Lower lobe of right lung (tissue), 2 donors: ENCODE measurements at regions not wholly inside any gene's neighbourhood (a gene's known extent, or its start where the extent isn't known, plus 50 kb on each side); places are given as distances from the start of the nearest gene placed in this dataset.

ENCODE experiments used
- ATAC-seq, 2 donors: fragments of 200-7000 bp; cut with Tn5 transposase; one replicate each; pipeline ENCODE4 v1.9.1; 2020 to 2022; ENCODE audit warnings: mild to moderate bottlenecking in 2 of 2, moderate library complexity in 2 of 2
- DNase-seq: peaks from one replicate; pipeline ENCODE4 v3.0.0-alpha.2; 2020
- H3K27ac ChIP-seq: fragments of 200-600 bp; one replicate; pipeline ENCODE4 v1.8.0; 2022
- H3K27me3 ChIP-seq: fragments of 200-600 bp; one replicate; pipeline ENCODE4 v1.8.0; 2022; ENCODE audit warnings: low read depth
- H3K36me3 ChIP-seq: fragments of 200-600 bp; one replicate; pipeline ENCODE4 v1.8.0; 2022; ENCODE audit warnings: mild to moderate bottlenecking
- H3K4me1 ChIP-seq: fragments of 200-600 bp; one replicate; pipeline ENCODE4 v1.8.0; 2022
- H3K4me3 ChIP-seq: fragments of 200-600 bp; one replicate; pipeline ENCODE4 v1.8.0; 2022; ENCODE audit warnings: mild to moderate bottlenecking
- H3K9me3 ChIP-seq: fragments of 200-600 bp; one replicate; pipeline ENCODE4 v1.8.0; 2022
- CTCF ChIP-seq: fragments of 200-600 bp; IDR thresholded peaks from one replicate; pipeline ENCODE4 v1.8.0; 2022; ENCODE audit warnings: antibody characterized with exemption, mild to moderate bottlenecking
- intact Hi-C: fragments of 100-400 bp; cut with DNase I; formaldehyde crosslinking; loops from one replicate; pipeline ENCODE4 v1.11.0; 2022
- donor health status: DM: no; HTN: yes; CAD: no; lungs with severe emphysema.

GRCh38 chr16:66069587-66069986, 296.9 kb upstream of the CDH5 start:
- Histone ChIP-seq H3K4me1 (peaks cover 6% of the 10 kb centered on the region), H3K36me3 (no peaks in the 10 kb centered on the region), H3K4me3 (no peak overlapping the region), H3K27me3 (no peaks in the 10 kb centered on the region), H3K27ac (no peak overlapping the region), H3K9me3 (no peaks in the 10 kb centered on the region)
- intact Hi-C loops: no loop called here
- DNase-seq (no peak), ATAC-seq (no peak)
- no peak for TF ChIP-seq CTCF

GRCh38 chr16:66066404-66066803, 300.1 kb upstream of the CDH5 start:
- Histone ChIP-seq H3K9me3 (no peaks in the 10 kb centered on the region), H3K36me3 (no peaks in the 10 kb centered on the region), H3K27me3 (no peaks in the 10 kb centered on the region), H3K27ac (no peak overlapping the region), H3K4me3 (no peak overlapping the region), H3K4me1 (peaks cover 6% of the 10 kb centered on the region)
- ATAC-seq: no peak
- TF ChIP-seq CTCF: no peak
- DNase-seq: no peak
- intact Hi-C loops: no loop called here

GRCh38 chr16:66065925-66066324, 300.6 kb upstream of the CDH5 start:
- Histone ChIP-seq H3K27ac (no peak overlapping the region), H3K36me3 (no peaks in the 10 kb centered on the region), H3K4me3 (no peak overlapping the region), H3K4me1 (peaks cover 6% of the 10 kb centered on the region), H3K9me3 (no peaks in the 10 kb centered on the region), H3K27me3 (no peaks in the 10 kb centered on the region)
- TF ChIP-seq CTCF: no peak
- DNase-seq (no peak), ATAC-seq (no peak)
- intact Hi-C loops: no loop called here

GRCh38 chr16:66064801-66065530, 301.5 kb upstream of the CDH5 start:
- DNase-seq: no peak
- no peak overlapping the region for H3K4me3 ChIP-seq
- H3K4me1 ChIP-seq: peaks cover under 1% of the 10 kb centered on the region
- H3K27me3 ChIP-seq: no peaks in the 10 kb centered on the region
- intact Hi-C loops: no loop called here
- no peak for ATAC-seq
- H3K9me3 ChIP-seq: no peaks in the 10 kb centered on the region
- H3K27ac ChIP-seq: no peak overlapping the region
- no peak for TF ChIP-seq CTCF
- no peaks in the 10 kb centered on the region for H3K36me3 ChIP-seq

GRCh38 chr16:66058832-66059231, 307.7 kb upstream of the CDH5 start:
- TF ChIP-seq CTCF: no peak
- intact Hi-C loops: no loop called here
- Histone ChIP-seq H3K27ac (no peak overlapping the region), H3K4me3 (no peak overlapping the region), H3K9me3 (no peaks in the 10 kb centered on the region), H3K36me3 (no peaks in the 10 kb centered on the region), H3K27me3 (no peaks in the 10 kb centered on the region), H3K4me1 (no peaks in the 10 kb centered on the region)
- ATAC-seq (no peak), DNase-seq (no peak)
